Osteocyte (in vitro differentiated cells): ENCODE measurements at regions not wholly inside any gene's neighbourhood (a gene's known extent, or its start where the extent isn't known, plus 50 kb on each side); places are given as distances from the start of the nearest gene placed in this dataset.

Experiments used
- DNase-seq: peaks from one replicate; pipeline ENCODE4 v3.0.0; 2021; ENCODE audit warnings: mixed read lengths; ENCODE audit not compliant: unreplicated experiment; ENCODE audit errors: extremely low spot score
- H3K27ac Mint-ChIP-seq: one replicate; pipeline ENCODE4 v1.8.0; 2021; ENCODE audit warnings: mild to moderate bottlenecking, mixed read lengths; ENCODE audit not compliant: unreplicated experiment
- H3K27me3 Mint-ChIP-seq: one replicate; pipeline ENCODE4 v1.8.0; 2021; ENCODE audit warnings: mixed read lengths; ENCODE audit not compliant: unreplicated experiment
- H3K36me3 Mint-ChIP-seq: one replicate; pipeline ENCODE4 v1.8.0; 2021; ENCODE audit warnings: mixed read lengths; ENCODE audit not compliant: unreplicated experiment
- H3K4me1 Mint-ChIP-seq: one replicate; pipeline ENCODE4 v1.8.0; 2021; ENCODE audit warnings: mixed read lengths; ENCODE audit not compliant: unreplicated experiment
- H3K4me3 Mint-ChIP-seq: one replicate; pipeline ENCODE4 v1.8.0; 2021; ENCODE audit warnings: mild to moderate bottlenecking, moderate library complexity, mixed read lengths; ENCODE audit not compliant: unreplicated experiment
- H3K9me3 Mint-ChIP-seq: one replicate; pipeline ENCODE4 v1.8.0; 2021; ENCODE audit warnings: mixed read lengths; ENCODE audit not compliant: unreplicated experiment
- CTCF ChIP-seq: fragments of 200-600 bp; sonication (generic); IDR thresholded peaks from 2 replicates; pipeline ENCODE4 v1.5.0; 2021; ENCODE audit warnings: antibody characterized with exemption, mild to moderate bottlenecking, moderate library complexity

- no peaks in the 10 kb centered on the region for H3K4me1 Mint-ChIP-seq
- H3K27ac Mint-ChIP-seq, result no peak overlapping the region
- no peak for DNase-seq
- no peak overlapping the region for H3K4me3 Mint-ChIP-seq
- H3K36me3 Mint-ChIP-seq, result no peaks in the 10 kb centered on the region
- TF ChIP-seq CTCF, result no peak
- peaks cover 34% of the 10 kb centered on the region for H3K9me3 Mint-ChIP-seq
- no peaks in the 10 kb centered on the region for H3K27me3 Mint-ChIP-seq
These were observed 904.6 kb upstream of the SORCS1 start for GRCh38 chr10:108069096-108069495.

GRCh38 chr10:108064746-108065260 is 900.3 kb upstream of the SORCS1 start:
- no peaks in the 10 kb centered on the region for H3K36me3 Mint-ChIP-seq
- no peak for DNase-seq
- H3K27me3 Mint-ChIP-seq, result no peaks in the 10 kb centered on the region
- H3K27ac Mint-ChIP-seq, result no peak overlapping the region
- peaks cover 29% of the 10 kb centered on the region for H3K9me3 Mint-ChIP-seq
- H3K4me3 Mint-ChIP-seq, result no peak overlapping the region
- H3K4me1 Mint-ChIP-seq, result no peaks in the 10 kb centered on the region
- TF ChIP-seq CTCF, result no peak

- no peaks in the 10 kb centered on the region for H3K4me1 Mint-ChIP-seq
- no peak for TF ChIP-seq CTCF
- H3K36me3 Mint-ChIP-seq, result no peaks in the 10 kb centered on the region
- no peaks in the 10 kb centered on the region for H3K27me3 Mint-ChIP-seq
- peaks cover 25% of the 10 kb centered on the region for H3K9me3 Mint-ChIP-seq
- H3K4me3 Mint-ChIP-seq, result no peak overlapping the region
- no peak overlapping the region for H3K27ac Mint-ChIP-seq
- DNase-seq, result no peak
These were observed 895.7 kb upstream of the SORCS1 start for GRCh38 chr10:108060246-108060645.

- no peak overlapping the region for H3K4me3 Mint-ChIP-seq
- TF ChIP-seq CTCF, result no peak
- no peaks in the 10 kb centered on the region for H3K4me1 Mint-ChIP-seq
- H3K27me3 Mint-ChIP-seq, result no peaks in the 10 kb centered on the region
- no peak overlapping the region for H3K27ac Mint-ChIP-seq
- DNase-seq, result no peak
- no peaks in the 10 kb centered on the region for H3K36me3 Mint-ChIP-seq
- H3K9me3 Mint-ChIP-seq, result peaks cover 18% of the 10 kb centered on the region
These were observed 891.0 kb upstream of the SORCS1 start for GRCh38 chr10:108055506-108055905.

GRCh38 chr10:108052981-108053380 is 888.5 kb upstream of the SORCS1 start:
- no peak overlapping the region for H3K4me3 Mint-ChIP-seq
- H3K4me1 Mint-ChIP-seq, result no peaks in the 10 kb centered on the region
- no peak for TF ChIP-seq CTCF
- H3K36me3 Mint-ChIP-seq, result no peaks in the 10 kb centered on the region
- H3K27me3 Mint-ChIP-seq, result no peaks in the 10 kb centered on the region
- peaks cover 30% of the 10 kb centered on the region for H3K9me3 Mint-ChIP-seq
- no peak for DNase-seq
- no peak overlapping the region for H3K27ac Mint-ChIP-seq
